Mesothelial cell of epicardium (in vitro differentiated cells): ENCODE measurements at regions not wholly inside any gene's neighbourhood (a gene's known extent, or its start where the extent isn't known, plus 50 kb on each side); places are given as distances from the start of the nearest gene placed in this dataset.
"Not testable (repeated sequence)": the region's sequence is repeated elsewhere in the genome, so short reads cannot be mapped to it uniquely, and the experiment has no call there.

Experiments
- DNase-seq, 2 experiments: peaks; one replicate each; pipeline ENCODE4 v3.0.0; 2021; ENCODE audit warnings: low spot score in 2 of 2; ENCODE audit not compliant: unreplicated experiment in 2 of 2
- H3K27ac Mint-ChIP-seq: 2 replicates; pipeline ENCODE4 v1.8.0; 2021; ENCODE audit warnings: mixed read lengths
- H3K27me3 Mint-ChIP-seq: 2 replicates; pipeline ENCODE4 v1.8.0; 2021; ENCODE audit warnings: low read depth, mixed read lengths
- H3K36me3 Mint-ChIP-seq: 2 replicates; pipeline ENCODE4 v1.8.0; 2021; ENCODE audit warnings: mixed read lengths
- H3K4me1 Mint-ChIP-seq: 2 replicates; pipeline ENCODE4 v1.8.0; 2021; ENCODE audit warnings: mixed read lengths
- H3K4me3 Mint-ChIP-seq: 2 replicates; pipeline ENCODE4 v1.8.0; 2021; ENCODE audit warnings: mild to moderate bottlenecking, moderate library complexity, mixed read lengths
- H3K9me3 Mint-ChIP-seq: 2 replicates; pipeline ENCODE4 v1.8.0; 2021; ENCODE audit warnings: mixed read lengths
- TF ChIP-seq, protein P1 (sequence below): fragments of 200-600 bp; sonication (generic); IDR thresholded peaks from one replicate; pipeline ENCODE4 v1.5.0; 2021; ENCODE audit warnings: antibody characterized with exemption; ENCODE audit not compliant: unreplicated experiment

- TF ChIP-seq, protein P1, sequence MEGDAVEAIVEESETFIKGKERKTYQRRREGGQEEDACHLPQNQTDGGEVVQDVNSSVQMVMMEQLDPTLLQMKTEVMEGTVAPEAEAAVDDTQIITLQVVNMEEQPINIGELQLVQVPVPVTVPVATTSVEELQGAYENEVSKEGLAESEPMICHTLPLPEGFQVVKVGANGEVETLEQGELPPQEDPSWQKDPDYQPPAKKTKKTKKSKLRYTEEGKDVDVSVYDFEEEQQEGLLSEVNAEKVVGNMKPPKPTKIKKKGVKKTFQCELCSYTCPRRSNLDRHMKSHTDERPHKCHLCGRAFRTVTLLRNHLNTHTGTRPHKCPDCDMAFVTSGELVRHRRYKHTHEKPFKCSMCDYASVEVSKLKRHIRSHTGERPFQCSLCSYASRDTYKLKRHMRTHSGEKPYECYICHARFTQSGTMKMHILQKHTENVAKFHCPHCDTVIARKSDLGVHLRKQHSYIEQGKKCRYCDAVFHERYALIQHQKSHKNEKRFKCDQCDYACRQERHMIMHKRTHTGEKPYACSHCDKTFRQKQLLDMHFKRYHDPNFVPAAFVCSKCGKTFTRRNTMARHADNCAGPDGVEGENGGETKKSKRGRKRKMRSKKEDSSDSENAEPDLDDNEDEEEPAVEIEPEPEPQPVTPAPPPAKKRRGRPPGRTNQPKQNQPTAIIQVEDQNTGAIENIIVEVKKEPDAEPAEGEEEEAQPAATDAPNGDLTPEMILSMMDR: no peak
- Mint-ChIP-seq H3K27me3 (peaks cover 6% of the 10 kb centered on the region), H3K27ac (no peak overlapping the region), H3K9me3 (no peaks in the 10 kb centered on the region), H3K4me3 (no peak overlapping the region), H3K36me3 (no peaks in the 10 kb centered on the region), H3K4me1 (no peaks in the 10 kb centered on the region)
- no peak for DNase-seq
These were observed 70.6 kb upstream of the GRB10 start for GRCh38 chr7:50853311-50853710.

- Mint-ChIP-seq H3K4me3 (no peak overlapping the region), H3K27me3 (peaks cover 6% of the 10 kb centered on the region), H3K9me3 (no peaks in the 10 kb centered on the region), H3K36me3 (no peaks in the 10 kb centered on the region), H3K27ac (no peak overlapping the region), H3K4me1 (no peaks in the 10 kb centered on the region)
- TF ChIP-seq, protein P1: no peak
- no peak for DNase-seq
These were observed 70.2 kb upstream of the GRB10 start for GRCh38 chr7:50852901-50853300.

DNA sequence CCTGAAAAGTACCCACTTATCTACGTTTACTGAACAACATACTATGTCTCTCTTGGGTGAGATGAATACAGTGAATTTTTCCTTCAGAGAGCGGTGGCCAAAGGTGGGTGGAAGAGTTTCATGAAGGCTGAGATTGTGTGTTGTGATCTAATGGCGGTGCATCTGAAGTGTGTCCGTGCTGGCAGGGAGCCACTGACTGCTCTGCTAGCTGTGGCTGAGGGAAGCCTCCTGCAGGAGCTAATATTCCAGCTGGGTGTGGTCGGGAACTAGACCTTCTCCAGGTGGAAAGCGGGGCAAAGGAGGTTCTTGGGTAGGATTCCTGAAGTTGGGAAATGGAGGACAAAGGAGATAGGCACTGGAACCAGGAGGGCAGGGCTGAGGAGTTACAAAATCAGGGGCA is 69.2 kb upstream of the GRB10 start:
- Mint-ChIP-seq H3K4me3 (no peak overlapping the region), H3K27ac (no peak overlapping the region), H3K27me3 (peaks cover 6% of the 10 kb centered on the region), H3K9me3 (no peaks in the 10 kb centered on the region), H3K4me1 (no peaks in the 10 kb centered on the region), H3K36me3 (no peaks in the 10 kb centered on the region)
- TF ChIP-seq, protein P1: no peak
- DNase-seq: no peak

- H3K27ac Mint-ChIP-seq: no peak overlapping the region
- TF ChIP-seq, protein P1: no peak
These were observed 68.8 kb upstream of the GRB10 start for GRCh38 chr7:50851451-50851850.

DNA sequence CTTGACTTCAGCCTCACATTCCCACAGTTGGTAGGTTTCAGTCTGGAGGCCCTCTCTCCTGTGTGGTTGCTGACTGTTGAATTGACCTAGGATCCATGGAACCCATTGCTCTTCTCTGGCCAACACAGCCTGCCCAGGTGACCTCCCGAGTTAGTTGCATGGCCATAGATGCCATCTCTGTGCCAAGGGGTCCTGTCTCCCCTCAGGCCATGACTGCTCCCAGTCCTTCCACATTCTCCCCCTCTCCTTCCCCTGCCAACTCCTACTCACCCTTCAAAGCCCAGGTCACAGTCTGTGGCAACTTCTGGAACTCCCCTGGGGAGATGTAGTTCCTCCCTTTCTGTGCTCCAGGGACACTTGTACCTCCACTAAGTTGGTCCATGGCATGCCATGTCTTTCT is 67.3 kb upstream of the GRB10 start:
- no peak for DNase-seq
- Mint-ChIP-seq H3K36me3 (no peaks in the 10 kb centered on the region), H3K4me1 (no peaks in the 10 kb centered on the region), H3K27ac (no peak overlapping the region), H3K27me3 (peaks cover 6% of the 10 kb centered on the region), H3K4me3 (no peak overlapping the region), H3K9me3 (peaks cover 9% of the 10 kb centered on the region)
- TF ChIP-seq, protein P1: no peak

More at GRCh38 chr7:50851451-50851850, 68.8 kb upstream of the GRB10 start:
- H3K36me3 Mint-ChIP-seq: no peaks in the 10 kb centered on the region
- no peak for DNase-seq
- H3K27me3 Mint-ChIP-seq: peaks cover 6% of the 10 kb centered on the region
- no peaks in the 10 kb centered on the region for H3K9me3 Mint-ChIP-seq
- no peak overlapping the region for H3K4me3 Mint-ChIP-seq
- H3K4me1 Mint-ChIP-seq: no peaks in the 10 kb centered on the region

DNA sequence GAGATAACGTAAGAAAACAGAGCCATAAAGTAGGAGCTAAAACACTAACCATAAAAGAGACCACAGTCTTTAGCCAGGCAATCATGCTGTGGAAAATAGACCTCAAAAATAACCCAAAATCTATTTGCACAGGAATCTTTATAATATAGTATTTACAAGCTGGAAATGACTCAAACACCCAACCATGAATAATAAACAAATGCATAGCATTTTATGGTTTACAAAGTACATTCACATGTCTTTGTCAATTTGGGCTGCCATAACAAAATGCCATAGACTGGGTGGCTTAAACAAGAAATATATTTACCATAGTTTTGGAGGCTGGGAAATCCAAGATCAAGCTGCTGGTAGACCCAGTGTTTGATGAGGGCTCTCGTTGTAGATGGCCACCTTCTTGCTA is 65.5 kb upstream of the GRB10 start:
- no peak overlapping the region for H3K4me3 Mint-ChIP-seq
- H3K27me3 Mint-ChIP-seq: peaks cover 9% of the 10 kb centered on the region
- H3K27ac Mint-ChIP-seq: no peak overlapping the region
- H3K36me3 Mint-ChIP-seq: no peaks in the 10 kb centered on the region
- no peaks in the 10 kb centered on the region for H3K4me1 Mint-ChIP-seq
- TF ChIP-seq, protein P1: no peak
- no peak for DNase-seq
- peaks cover 9% of the 10 kb centered on the region for H3K9me3 Mint-ChIP-seq

DNA sequence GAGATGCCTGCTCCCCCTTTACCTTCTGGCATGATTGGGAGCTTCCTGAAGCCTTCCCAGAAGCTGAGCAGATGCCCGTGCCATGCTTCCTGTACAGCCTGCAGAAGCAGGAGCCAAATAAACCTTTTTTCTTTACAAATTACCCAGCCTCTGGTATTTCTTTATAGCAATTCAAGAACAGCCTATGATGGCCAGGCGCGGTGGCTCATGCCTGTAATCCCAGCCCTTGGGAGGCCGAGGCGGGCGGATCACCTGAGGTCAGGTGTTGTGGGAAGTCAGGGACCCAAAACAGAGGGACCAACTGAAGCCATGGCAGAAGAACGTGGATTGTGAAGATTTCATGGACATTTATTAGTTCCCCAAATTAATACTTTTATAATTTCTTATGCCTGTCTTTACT is 62.2 kb upstream of the GRB10 start:
- H3K27me3 Mint-ChIP-seq: peaks cover 22% of the 10 kb centered on the region
- H3K4me3 Mint-ChIP-seq, DNase-seq, H3K4me1 Mint-ChIP-seq, H3K9me3 Mint-ChIP-seq, H3K36me3 Mint-ChIP-seq, H3K27ac Mint-ChIP-seq: not testable (repeated sequence)
